ENCODE measurements at regions not wholly inside any gene's neighbourhood (a gene's known extent, or its start where the extent isn't known, plus 50 kb on each side); places are given as distances from the start of the nearest gene placed in this dataset.

DNA sequence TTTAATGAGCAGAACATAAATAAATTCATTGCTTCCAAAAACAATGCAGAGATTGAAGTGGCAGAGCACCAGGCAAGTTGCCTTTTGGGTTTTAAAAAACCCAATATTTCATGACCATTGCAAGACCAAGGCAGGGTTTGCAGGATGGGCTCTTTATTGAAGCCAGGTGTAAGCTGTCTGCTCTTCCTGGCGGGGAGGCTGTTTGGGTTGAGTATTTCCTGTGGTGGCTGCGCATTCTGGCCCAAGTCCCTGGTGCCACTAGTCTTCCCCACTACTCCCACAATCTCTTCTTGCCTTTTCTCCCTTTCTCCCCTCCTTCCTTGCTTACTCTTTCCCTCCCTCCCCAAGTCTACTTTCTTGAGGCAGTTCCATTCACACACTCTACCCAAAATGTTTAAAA lies 116.4 kb downstream of the AKAP11 start:
- no peaks in the 10 kb centered on the region for H3K27me3 ChIP-seq
- H3K4me1 ChIP-seq: peaks cover 13% of the 10 kb centered on the region
- peaks cover 9% of the 10 kb centered on the region; the same call in 1 of the 2 replicates for H3K9me3 ChIP-seq
- H3K9ac ChIP-seq: no peak overlapping the region
- TF ChIP-seq Cebpa-rat (IDR thresholded peaks at IDR 0.05): no peak
- peak overlapping the region; percentile 47 for H3K4me2 ChIP-seq
- H3K27ac ChIP-seq: no peak overlapping the region
- H4K20me1 ChIP-seq: no peaks in the 10 kb centered on the region
- H3K4me3 ChIP-seq: no peak overlapping the region
- no peaks in the 10 kb centered on the region for H3K36me3 ChIP-seq

DNA sequence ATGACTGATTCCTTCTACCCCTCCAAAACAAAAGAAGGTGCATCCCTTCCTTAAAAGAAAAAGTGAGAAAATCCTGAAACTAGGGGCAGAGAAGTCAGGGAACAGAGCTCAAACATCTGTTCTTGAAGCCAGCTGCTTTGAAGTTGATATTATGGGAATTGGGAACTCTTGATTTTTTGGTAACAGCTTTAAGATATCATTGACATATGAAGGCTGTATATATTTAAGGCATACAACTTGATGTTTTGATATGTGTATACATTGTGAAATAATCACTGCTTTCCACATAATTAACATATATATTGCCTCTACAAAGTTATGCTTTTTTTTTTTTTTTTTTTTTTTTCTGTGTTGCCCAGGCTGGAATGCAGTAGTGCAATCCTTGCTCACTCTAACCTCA lies 117.1 kb downstream of the AKAP11 start:
- Histone ChIP-seq H3K36me3 (no peaks in the 10 kb centered on the region), H4K20me1 (no peaks in the 10 kb centered on the region), H3K27me3 (no peaks in the 10 kb centered on the region), H3K27ac (no peak overlapping the region), H3K9me3 (0 out of 2 replicates have a peak, but pooled peaks cover 6% of the 10 kb centered on the region), H3K4me1 (peaks cover 16% of the 10 kb centered on the region), H3K4me2 (no peak overlapping the region), H3K4me3 (no peak overlapping the region), H3K9ac (no peak overlapping the region)
- TF ChIP-seq Cebpa-rat (IDR thresholded peaks at IDR 0.05): no peak

DNA sequence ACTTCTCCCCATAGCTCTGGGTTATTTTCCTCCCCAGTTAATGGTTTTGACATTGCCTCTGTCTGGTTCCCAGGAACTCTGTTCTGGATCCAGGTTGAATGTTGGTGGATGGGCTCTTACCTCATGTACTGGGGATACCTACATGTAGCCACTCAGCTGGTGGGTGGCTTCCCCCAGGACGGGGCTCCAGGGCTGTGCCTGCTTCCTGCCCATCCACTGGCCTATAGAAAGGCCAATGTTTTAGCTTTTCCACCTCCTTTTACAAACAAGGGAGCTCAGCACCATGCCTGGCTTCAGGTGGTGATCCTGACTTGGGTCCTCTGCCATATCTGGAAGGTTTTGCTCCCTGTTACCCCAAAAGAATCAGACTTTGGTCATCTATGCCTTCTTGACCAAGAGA lies 120.2 kb downstream of the AKAP11 start:
- Histone ChIP-seq H3K27me3 (no peaks in the 10 kb centered on the region), H3K4me2 (no peak overlapping the region), H4K20me1 (no peaks in the 10 kb centered on the region), H3K4me3 (no peak overlapping the region), H3K27ac (no peak overlapping the region), H3K9ac (no peak overlapping the region), H3K9me3 (no peaks in the 10 kb centered on the region; the same call in 1 of the 2 replicates), H3K36me3 (no peaks in the 10 kb centered on the region), H3K4me1 (peaks cover 35% of the 10 kb centered on the region)
- no peak for TF ChIP-seq Cebpa-rat (IDR thresholded peaks at IDR 0.05)

DNA sequence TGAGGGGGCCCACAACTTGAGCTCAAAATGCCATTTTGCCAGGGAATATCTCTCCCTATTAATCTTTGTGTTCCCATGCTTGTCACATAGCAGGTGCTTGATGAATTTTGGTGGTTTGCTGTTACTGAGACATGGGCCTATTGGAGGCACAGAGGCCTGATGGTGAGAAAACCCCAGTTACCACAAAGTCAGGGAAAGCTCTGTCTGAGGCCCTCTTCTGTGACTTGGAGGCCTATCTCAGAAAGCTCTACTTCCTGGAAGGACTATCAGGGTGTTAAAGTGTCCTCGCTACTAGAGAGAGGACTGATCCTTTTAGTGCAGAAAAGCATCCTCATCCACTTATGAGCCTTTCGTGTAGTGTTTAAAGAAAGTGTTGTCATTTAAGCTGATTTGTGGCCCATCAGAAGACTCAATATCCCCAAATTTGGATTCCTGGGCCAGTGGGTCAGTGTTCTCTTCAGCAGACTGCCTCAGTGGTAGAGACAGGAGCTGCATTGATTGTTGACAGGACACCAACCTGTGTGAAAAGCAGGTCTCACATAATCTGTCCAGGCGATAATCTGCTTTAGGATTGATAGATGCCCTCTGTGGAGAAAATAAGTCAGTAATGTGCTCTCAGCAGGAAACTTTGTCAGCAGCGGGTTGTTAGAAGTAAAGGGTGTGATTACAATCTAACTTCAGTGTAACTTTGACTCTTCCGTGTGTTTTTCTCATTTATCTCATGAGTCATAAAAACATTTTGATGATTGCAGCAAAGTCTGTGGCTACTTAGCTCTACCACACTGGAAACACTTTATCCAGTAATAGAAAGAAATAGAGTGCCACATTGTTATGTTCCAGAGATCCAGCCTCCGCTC lies 121.0 kb downstream of the AKAP11 start:
- Histone ChIP-seq H3K27ac (no peak overlapping the region), H3K4me1 (peaks cover 38% of the 10 kb centered on the region), H4K20me1 (no peaks in the 10 kb centered on the region), H3K9ac (no peak overlapping the region), H3K27me3 (no peaks in the 10 kb centered on the region), H3K4me2 (no peak overlapping the region), H3K9me3 (no peaks in the 10 kb centered on the region; the same call in 1 of the 2 replicates), H3K36me3 (no peaks in the 10 kb centered on the region), H3K4me3 (no peak overlapping the region)
- TF ChIP-seq Cebpa-rat (IDR thresholded peaks at IDR 0.05): no peak

DNA sequence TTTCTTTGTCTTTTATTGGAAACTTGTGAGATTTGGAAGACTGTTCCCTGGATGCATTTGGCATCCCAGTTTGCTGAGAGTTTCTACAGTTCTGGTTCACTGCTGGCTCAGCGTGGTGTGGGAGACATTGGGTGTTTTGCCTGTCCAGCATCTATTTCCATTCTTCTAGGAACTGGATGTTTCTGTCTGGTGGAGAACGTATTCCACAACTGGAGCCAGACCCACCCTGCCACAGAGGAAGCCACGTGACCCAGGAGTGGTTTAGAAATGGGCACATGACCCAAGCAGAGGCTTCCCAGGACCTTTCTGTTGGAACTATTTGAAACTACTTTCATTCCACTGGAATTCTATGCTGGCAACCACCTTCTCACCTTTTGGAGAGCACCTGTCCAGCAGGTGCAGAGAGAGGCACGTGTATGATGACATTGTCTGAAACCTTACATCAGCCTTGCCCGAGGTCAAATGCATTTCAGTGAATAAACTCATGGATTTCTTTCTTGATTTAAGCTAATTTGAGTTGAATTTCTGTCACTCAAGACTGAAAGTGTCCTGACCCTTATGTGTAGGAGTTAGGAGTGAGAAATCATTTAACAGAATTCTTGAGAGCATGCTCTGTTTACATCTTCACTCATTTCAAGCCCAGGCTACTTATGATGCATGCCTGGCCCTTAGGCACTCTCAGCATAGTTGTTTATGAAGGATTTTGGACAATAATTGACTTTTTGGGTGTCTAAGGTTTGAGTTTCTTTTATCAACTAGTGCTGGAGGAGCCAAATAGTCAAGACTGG lies 121.8 kb downstream of the AKAP11 start:
- TF ChIP-seq Cebpa-rat (IDR thresholded peaks at IDR 0.05): no peak
- Histone ChIP-seq H3K4me3 (no peak overlapping the region), H3K9me3 (no peaks in the 10 kb centered on the region; the same call in 1 of the 2 replicates), H3K27me3 (no peaks in the 10 kb centered on the region), H3K9ac (no peak overlapping the region), H3K36me3 (no peaks in the 10 kb centered on the region), H4K20me1 (no peaks in the 10 kb centered on the region), H3K4me1 (peaks cover 38% of the 10 kb centered on the region), H3K4me2 (peak overlapping the region; percentile 69), H3K27ac (no peak overlapping the region)

DNA sequence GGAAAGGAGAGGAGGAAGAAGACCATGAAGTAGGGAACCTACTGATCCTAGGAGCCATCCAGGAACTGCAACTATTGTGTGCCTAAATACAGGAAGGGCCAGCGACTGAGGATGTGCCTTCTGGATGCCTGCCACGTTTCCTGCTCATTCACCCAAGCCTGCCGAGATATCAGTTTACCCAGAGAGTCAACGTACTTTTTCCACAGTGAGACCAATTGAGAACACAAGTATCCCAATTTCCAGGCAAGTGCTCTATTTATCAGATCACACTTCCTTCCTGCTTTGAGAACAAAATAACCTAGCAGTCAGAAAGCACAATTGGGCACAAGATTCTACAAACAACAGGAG lies 122.4 kb downstream of the AKAP11 start:
- peak overlapping the region; percentile 45 for H3K27ac ChIP-seq
- H3K9ac ChIP-seq: no peak overlapping the region
- peak overlapping the region; percentile 69 for H3K4me2 ChIP-seq
- H3K36me3 ChIP-seq: no peaks in the 10 kb centered on the region
- no peaks in the 10 kb centered on the region; the same call in 1 of the 2 replicates for H3K9me3 ChIP-seq
- no peak for TF ChIP-seq Cebpa-rat (IDR thresholded peaks at IDR 0.05)
- no peak overlapping the region for H3K4me3 ChIP-seq
- H3K27me3 ChIP-seq: no peaks in the 10 kb centered on the region
- no peaks in the 10 kb centered on the region for H4K20me1 ChIP-seq
- peaks cover 43% of the 10 kb centered on the region for H3K4me1 ChIP-seq

GRCh38 chr13:42394711-42395085 lies 122.7 kb downstream of the AKAP11 start:
- Histone ChIP-seq H3K27ac (peak overlapping the region; percentile 45), H3K9ac (no peak overlapping the region), H4K20me1 (no peaks in the 10 kb centered on the region), H3K9me3 (no peaks in the 10 kb centered on the region; the same call in 1 of the 2 replicates), H3K4me2 (peak overlapping the region; percentile 69), H3K4me3 (no peak overlapping the region), H3K36me3 (no peaks in the 10 kb centered on the region), H3K27me3 (no peaks in the 10 kb centered on the region), H3K4me1 (peaks cover 46% of the 10 kb centered on the region)
- no peak for TF ChIP-seq Cebpa-rat (IDR thresholded peaks at IDR 0.05)

GRCh38 chr13:42395086-42395821 lies 123.3 kb downstream of the AKAP11 start:
- no peaks in the 10 kb centered on the region for H3K36me3 ChIP-seq
- peak overlapping the region; percentile 69 for H3K4me2 ChIP-seq
- H3K27me3 ChIP-seq: no peaks in the 10 kb centered on the region
- TF ChIP-seq Cebpa-rat (IDR thresholded peaks at IDR 0.05): no peak
- no peak overlapping the region for H3K4me3 ChIP-seq
- no peak overlapping the region; the same call in 1 of the 2 replicates for H3K9ac ChIP-seq
- H4K20me1 ChIP-seq: no peaks in the 10 kb centered on the region
- peaks cover 46% of the 10 kb centered on the region for H3K4me1 ChIP-seq
- H3K27ac ChIP-seq: peak overlapping the region; percentile 45
- H3K9me3 ChIP-seq: no peaks in the 10 kb centered on the region; the same call in 1 of the 2 replicates

GRCh38 chr13:42396501-42396900 lies 124.5 kb downstream of the AKAP11 start:
- H3K27ac ChIP-seq: no peak overlapping the region
- TF ChIP-seq Cebpa-rat (IDR thresholded peaks at IDR 0.05): no peak
- no peak overlapping the region for H3K9ac ChIP-seq
- H3K4me2 ChIP-seq: no peak overlapping the region
- no peaks in the 10 kb centered on the region for H3K27me3 ChIP-seq
- H3K36me3 ChIP-seq: no peaks in the 10 kb centered on the region
- no peaks in the 10 kb centered on the region for H4K20me1 ChIP-seq
- H3K9me3 ChIP-seq: no peaks in the 10 kb centered on the region; the same call in 1 of the 2 replicates
- peaks cover 46% of the 10 kb centered on the region for H3K4me1 ChIP-seq
- no peak overlapping the region for H3K4me3 ChIP-seq

Measured in BLaER1 (cell line).